ACHN (cell line): ENCODE measurements at regions not wholly inside any gene's neighbourhood (a gene's known extent, or its start where the extent isn't known, plus 50 kb on each side); places are given as distances from the start of the nearest gene placed in this dataset.

Experiments used
- DNase-seq: peaks from one replicate; pipeline ENCODE4 v3.0.0-alpha.2; 2015
- in situ Hi-C: cut with HindIII; loops from 2 replicates; pipeline ENCODE4 v1.10.0; 2017; ENCODE audit warnings: low sequenced_read_pairs, low pct_ligation_motif_present, low pct_unique_long_range_greater_than_20kb

GRCh38 chr4:112765317-112765974 lies 128.5 kb downstream of the LARP7 start:
- peak; percentile 19 for DNase-seq
- in situ Hi-C loops: no loop called here

- DNase-seq: peak; percentile 36
- in situ Hi-C loops: no loop called here
Observed at GRCh38 chr4:112766422-112766821, 129.5 kb downstream of the LARP7 start.

DNA sequence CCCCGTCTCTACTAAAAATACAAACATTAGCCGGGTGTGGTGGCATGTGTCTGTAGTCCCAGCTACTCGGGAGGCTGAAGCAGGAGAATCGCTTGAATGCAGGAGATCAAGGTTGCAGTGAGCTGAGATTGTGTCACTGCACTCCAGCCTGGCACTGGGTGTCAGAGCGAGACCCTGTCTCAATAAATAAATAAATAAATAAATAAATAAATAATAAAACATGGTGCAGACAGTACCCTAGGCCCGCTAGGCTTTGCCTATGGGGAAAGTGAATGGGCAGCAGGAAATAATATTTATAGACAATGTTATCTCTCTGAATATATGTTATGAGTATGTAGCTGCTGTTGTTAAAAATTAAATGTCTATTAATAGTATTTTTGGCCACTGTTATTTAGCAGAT lies 130.4 kb downstream of the LARP7 start:
- no peak for DNase-seq
- in situ Hi-C loops: no loop called here

DNA sequence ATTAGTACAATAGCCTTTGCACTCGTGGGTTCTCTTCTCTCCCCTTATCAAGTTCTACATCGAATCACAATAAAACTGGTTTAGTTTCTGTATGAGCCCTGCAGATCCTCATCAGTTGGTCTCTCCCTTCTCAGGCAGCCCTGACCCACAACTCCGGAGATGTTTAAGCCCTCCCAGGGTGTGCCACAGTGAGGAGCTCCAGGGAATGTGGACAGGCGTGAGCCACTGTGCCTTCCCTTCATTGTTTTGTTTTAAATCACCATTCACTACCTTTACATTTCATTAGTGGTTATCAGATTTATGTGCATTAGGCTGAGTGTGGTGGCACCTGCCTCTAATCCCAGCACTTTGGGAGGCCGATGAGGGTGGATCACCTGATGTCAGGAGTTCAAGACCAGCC lies 133.2 kb downstream of the LARP7 start:
- in situ Hi-C loops: no loop called here

GRCh38 chr4:112775801-112776200 lies 138.9 kb downstream of the LARP7 start:
- in situ Hi-C loops: no loop called here
- no peak for DNase-seq

More for the DNA sequence above, 133.2 kb downstream of the LARP7 start:
- DNase-seq: no peak

DNA sequence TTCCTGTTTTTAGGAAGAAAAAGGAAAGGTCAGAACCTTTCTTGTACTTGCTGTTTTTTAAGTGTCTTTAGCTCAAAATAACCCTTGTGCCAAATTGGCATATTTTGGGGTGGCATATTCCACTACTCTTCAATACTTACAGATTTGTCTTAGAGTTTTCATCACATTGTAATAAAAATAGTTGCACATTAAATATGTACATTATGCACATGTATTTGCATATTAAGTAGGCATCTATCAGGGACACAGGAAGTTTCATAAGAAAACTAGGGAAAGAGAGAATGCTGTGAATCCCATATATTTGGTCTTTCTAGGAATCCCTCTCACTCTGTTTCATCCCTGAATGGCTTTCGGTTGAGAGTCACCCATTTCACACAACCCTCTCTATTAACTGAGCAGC lies 139.6 kb downstream of the LARP7 start:
- in situ Hi-C loops: no loop called here
- DNase-seq: no peak

DNA sequence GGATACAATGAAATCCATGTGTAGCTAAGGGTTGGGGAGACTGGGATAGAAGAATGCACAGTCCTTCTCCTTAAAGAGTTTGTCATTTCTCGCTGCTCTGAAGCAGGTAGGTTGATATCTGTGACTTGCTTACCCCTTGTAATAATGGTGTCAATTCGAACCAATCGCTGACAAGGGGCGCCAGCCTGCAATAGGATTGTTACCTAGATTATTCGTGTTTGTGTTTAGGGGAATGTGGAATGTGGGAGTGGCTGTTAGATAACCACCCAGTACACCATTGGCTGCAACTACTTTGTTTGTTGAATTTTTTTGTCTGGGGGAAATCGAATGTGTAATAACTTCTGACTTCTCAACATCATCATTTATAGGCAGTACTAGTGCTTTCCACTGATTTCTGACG lies 141.6 kb downstream of the LARP7 start:
- DNase-seq: no peak
- in situ Hi-C loops: no loop called here

DNA sequence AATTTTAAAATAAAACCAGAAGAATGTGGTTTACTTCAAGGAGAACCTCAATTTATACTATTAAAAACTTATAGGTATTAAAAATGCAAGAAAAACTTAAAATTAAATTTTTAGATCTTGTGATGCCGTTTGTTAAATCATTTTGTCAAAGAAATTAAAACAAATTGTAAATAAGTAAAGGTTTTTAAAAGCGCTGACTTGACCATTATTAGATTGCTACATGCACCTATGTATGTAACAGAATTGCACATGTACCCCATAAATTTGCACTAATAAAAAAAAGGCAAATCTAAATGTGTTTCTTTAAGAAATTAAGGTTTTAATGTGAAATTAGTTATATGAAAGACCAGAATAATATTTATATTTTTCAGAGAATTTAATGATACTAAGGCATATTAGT lies 156.1 kb downstream of the LARP7 start:
- in situ Hi-C loops: no loop called here
- no peak for DNase-seq

GRCh38 chr4:112800001-112800400 lies 163.1 kb downstream of the LARP7 start:
- DNase-seq: no peak
- in situ Hi-C loops: no loop called here

DNA sequence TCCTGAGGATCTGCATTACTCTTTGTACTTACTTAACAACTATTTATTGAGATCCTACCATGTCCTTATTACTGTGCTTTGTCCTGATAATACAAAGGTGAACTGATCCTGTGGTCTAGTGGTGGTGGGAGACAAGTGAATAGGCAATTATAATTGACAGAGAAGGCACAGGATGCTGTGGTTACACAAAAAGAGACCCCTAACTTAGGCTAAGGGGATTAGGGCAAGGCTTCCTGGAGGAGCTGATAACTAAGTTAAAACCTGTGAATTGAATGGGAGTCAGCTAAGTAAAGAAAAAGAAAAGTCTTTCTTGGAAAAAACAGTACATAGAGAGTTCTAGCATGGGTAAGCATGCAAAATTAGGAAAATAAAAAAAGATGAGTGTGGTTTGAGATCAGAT lies 164.4 kb downstream of the LARP7 start:
- in situ Hi-C loops: no loop called here
- DNase-seq: no peak

GRCh38 chr4:112802780-112803179 lies 165.8 kb downstream of the LARP7 start:
- in situ Hi-C loops: no loop called here
- no peak for DNase-seq

DNA sequence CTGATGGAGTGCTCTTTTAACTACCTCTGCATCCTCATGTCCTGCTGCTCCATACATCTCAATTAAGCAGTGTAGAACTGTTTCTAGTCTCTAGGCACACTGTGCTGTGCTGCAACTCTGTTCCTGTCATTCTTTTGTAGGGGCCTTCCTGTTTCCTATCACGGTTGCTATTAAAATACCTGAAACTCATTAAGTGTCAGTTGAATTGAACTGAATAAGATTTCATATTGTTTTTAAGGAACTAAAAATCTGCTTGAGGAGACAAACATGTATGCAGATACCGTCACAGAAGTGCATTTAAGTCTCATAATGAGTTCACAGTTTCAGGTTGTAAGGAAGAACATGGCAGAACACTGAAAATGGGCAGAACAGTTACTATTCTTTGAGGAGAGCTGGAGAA lies 170.1 kb downstream of the LARP7 start:
- in situ Hi-C loops: no loop called here
- DNase-seq: no peak

- in situ Hi-C loops: no loop called here
- DNase-seq: no peak
Observed at GRCh38 chr4:112808001-112808400, 171.1 kb downstream of the LARP7 start.

DNA sequence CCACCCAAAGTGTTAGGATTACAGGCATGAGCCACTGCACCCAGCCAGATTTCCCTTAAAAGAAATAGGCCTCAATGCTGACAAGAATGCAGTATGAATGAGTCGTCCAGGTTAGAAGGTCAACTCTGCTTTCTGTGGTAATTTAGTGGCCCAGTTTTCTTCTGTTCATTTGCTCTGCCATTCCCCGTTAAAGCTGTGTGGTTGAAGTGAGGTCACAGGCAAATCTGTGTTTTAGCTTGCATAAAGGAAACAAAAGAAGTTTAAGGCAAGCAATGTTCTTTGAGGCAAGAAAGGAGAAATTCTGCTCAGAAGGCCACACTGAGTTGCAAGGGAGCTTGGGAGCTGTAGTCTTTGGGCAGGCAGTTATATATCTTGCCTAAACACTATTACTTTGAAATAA lies 176.8 kb downstream of the LARP7 start:
- DNase-seq: peak; percentile 41
- in situ Hi-C loops: no loop called here

DNA sequence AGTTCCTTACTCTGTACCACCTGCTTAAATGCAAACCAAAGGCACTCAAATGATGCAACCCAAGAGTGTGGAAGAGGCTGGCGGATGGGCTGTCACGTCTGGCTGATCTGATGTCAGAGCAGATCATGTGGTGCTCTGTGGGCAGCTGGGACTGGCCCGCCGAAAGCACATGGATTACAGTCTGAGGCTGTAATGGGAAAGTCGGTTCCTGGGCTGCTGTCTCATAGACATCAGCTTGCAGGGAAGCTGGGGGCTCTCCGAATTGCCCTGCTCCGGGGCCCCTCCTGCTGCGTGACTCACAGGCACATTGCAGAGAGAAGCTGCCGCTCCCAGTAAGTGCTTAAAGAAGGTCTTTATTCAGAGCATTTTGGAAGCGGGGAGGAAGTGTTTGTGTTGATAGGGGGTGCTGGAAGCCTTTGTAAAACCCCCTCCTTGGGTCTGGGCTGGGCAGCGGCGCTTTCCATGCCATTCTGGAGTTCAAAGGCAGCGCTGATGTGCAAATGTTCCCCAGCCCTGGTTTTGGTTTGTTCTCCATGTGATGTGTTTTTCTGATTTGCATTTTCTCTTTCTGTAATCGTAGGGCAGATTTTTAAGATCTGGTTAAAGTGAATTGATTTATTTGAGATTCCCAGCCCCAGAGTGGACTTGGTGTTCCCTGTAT lies 181.1 kb downstream of the LARP7 start:
- DNase-seq: peak; percentile 92
- in situ Hi-C loops: no loop called here

DNA sequence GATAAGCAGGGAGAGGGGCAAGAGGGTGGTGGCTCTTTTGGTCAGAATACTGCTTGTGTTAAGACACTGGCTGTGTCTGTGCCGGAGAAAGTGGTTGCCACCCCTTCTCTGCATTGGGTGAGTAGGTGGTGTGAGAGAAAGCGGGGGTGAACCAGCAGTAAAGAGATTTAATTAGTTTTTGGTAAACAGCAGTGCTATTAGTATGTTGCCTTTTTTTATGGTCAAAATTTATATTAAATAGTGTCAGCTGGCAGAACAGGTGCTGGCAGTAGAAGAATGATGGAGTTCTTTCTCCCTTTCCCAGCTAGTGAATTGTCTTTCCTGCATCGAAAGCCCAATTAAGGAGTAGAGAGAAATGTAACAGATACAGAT lies 181.6 kb downstream of the LARP7 start:
- peak; percentile 32 for DNase-seq
- in situ Hi-C loops: no loop called here

DNA sequence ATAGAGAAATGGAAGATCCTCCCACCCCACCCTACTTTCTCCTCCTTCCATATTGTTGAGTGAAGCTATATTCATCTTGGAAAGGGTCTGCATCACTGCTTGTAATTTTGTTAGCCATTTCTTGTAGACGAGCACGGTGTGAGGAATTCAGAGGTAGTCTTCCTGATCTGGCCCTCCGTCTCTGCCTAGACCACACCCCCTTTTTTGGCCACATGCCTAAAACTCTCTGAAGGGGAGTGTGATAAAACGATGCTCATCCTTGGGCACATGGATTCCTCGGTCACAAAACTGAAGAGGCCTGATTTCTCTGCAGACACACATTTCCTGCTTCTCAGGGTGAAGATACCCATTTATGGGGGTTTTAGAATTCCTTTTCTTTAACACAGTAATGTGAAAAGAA lies 182.8 kb downstream of the LARP7 start:
- in situ Hi-C loops: no loop called here
- peak; percentile 37 for DNase-seq

GRCh38 chr4:112823156-112823555 lies 186.2 kb downstream of the LARP7 start:
- no peak for DNase-seq
- in situ Hi-C loops: no loop called here

DNA sequence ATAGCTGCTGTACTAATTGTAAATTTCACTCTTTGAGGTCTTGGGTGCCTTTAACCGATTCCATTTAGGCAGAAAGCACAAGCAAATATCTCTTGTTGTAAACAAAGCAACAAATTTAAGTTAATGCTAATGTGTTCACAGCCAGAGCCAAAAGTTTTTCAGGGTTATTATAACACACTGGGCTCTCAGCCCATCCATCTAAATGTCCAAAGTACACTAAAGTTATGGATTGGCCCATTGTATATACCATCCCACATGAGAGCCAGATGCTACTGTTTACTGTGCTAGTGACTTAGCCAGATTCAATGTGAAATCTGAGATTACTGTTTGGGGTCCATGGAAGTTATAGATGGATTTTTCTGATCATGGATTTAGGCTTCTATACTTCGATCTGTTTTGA lies 186.7 kb downstream of the LARP7 start:
- no peak for DNase-seq
- in situ Hi-C loops: no loop called here

DNA sequence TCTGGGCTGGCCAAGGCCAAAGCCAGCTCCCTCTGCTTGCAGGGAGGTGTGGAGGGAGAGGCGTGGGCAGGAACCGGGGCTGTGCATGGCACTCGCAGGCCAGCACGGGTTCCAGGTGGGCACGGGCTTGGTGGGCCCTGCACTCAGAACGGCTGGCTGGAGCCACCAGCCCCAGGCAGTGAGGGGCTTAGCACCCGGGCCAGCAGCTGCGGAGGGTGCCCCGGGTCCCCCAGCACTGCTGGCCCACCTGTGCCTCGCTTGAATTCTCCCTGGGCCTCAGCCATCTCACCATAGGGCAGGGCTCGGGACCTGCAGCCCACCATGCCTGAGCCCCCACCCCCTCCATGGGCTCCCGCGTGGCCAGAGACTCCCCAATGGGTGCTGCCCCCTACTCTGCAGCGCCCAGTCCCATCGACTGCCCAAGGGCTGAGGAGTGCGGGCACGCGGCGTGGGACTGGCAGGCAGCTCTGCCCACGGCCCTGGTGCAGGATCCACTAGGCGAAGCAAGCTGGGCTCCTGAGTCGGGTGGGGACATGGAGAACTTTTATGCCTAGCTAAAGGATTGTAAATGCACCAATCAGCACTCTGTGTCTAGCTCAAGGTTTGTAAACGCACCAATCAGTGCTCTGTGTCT lies 193.9 kb downstream of the LARP7 start:
- DNase-seq: no peak

More for the DNA sequence above, 193.9 kb downstream of the LARP7 start:
- in situ Hi-C loops: no loop called here
